Amygdala (tissue), 56 donors: ENCODE measurements at regions not wholly inside any gene's neighbourhood (a gene's known extent, or its start where the extent isn't known, plus 50 kb on each side); places are given as distances from the start of the nearest gene placed in this dataset.

Source experiments
- DNase-seq, 56 donors: peaks; one replicate each; lab custom pipeline; 2025; lab: John Stamatoyannopoulos, UW

GRCh38 chr7:54701982-54702381, 57.0 kb downstream of the SEC61G start:
- no peak for DNase-seq

- no peak for DNase-seq
Measured at GRCh38 chr7:54699715-54700114, 59.3 kb downstream of the SEC61G start.

- no peak for DNase-seq
Measured at GRCh38 chr7:54697659-54698186, 61.3 kb downstream of the SEC61G start.

GRCh38 chr7:54690892-54691291, 68.1 kb downstream of the SEC61G start:
- no peak for DNase-seq

DNA sequence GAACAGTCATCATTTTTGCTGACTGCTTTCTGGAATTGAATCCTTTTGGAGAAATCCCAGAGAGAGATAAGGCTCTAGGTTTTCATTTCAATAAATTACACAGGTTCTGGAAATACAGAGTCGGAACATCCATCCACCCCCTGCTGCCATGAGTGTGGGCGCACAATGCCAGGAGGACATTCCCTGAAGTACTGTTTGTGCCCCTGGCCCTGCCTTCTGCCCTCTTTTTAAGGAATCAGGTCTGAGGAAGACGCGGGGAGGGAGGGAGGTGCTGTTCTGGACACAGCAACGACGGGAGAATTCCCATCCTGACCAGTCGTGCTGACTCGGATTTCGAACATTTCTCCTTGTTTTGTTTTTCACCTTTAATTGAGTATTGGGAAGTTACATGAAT, 69.0 kb downstream of the SEC61G start:
- DNase-seq = no peak

DNA sequence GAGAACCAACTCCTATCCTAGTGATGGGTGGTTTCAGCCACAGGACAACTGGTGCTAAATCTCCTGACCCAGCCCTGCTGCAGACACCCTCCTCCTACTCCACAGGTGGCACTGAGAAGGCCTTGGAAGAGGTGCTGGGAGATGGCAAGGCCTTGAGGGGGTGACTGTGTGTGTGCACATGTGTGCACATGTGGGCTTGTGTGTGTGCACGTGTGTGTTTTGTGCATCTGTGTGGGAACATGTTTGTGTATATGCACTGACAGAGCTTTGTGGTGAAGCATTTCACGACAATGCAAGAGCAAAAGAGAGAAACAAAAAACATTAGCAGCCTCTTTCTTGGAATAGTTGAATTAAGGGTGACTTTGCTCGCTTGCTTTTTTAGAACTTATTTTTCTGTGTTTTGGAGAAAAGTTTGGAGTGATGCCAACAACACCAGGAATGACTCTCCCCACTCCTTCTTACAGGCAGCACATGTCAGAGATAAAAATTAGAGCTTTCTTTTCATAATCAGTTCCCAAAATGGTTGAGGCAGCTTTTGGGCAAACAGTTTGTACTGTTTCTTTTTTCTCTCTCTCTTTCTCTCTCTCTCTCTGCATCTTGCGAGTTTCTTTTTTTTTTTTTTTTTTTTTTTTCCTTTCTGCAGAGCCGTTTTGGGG, 69.5 kb downstream of the SEC61G start:
- peak in 3 of 56 donors; percentile 1 to 39 (median 12) for DNase-seq

DNA sequence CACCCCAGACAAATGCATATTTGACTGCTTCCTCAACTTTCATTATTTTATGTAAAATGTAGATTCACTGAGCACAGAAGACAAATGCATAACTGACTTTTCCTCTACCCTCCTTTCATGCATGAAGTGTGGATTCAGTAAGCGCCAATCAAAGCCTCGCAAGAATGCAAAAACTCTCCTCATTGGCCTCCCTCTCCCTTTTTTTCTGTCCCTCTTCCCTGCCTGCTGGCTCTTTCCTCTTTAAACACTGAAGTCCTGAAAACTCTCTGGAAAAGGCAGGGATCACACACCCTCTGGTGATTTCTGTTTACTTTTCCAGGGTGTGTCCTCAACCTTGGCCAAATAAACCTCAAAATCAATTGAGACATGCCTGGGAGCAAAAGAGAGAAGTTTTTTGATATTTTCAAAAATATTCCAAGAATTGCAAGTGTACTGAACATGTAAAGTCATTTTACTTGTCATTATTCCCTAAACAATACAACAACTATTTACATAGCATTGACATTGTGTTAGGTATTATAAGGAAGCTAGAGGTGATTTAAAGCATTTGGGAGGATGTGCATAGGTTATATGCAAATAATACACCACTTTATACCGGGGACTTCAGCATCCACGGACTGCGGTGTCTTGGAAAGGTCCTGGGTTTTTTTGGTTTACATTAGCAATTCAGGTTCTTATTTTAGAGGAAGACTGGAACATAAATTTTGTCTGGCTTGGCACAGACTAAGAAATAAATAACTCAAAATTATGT, 71.4 kb downstream of the SEC61G start:
- no peak for DNase-seq

DNA sequence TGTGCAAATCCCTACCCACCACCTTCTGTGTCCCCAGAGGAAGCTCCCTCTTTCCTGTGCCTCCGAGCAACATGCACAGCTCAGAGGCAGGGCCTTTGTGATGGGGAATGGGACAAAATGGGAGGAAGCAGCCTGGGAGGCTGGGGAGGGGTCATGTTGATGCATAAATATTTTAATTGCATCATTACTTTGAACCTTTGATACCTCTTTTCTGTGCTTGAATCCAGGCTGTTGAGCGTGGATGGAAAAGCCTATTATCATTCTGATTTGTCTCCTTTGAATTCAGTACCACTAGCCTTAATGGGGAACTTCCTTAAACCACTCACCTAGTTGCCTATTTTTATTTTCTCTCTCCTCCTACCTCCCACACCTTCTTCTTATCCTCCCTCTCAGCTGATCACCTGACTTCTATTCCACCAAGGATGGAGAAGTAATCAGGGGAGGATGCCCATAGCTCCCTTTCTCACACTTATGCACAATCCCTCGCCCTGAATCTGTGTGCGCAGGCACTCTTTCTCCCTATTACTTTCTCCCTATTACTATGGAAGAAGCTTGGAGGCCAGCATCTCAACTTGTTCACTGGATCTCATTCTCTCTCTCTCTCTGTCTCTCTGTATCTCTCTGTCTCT, 78.5 kb downstream of the SEC61G start:
- DNase-seq = no peak

- no peak for DNase-seq
Measured at GRCh38 chr7:54679490-54679817, 79.6 kb downstream of the SEC61G start.

DNA sequence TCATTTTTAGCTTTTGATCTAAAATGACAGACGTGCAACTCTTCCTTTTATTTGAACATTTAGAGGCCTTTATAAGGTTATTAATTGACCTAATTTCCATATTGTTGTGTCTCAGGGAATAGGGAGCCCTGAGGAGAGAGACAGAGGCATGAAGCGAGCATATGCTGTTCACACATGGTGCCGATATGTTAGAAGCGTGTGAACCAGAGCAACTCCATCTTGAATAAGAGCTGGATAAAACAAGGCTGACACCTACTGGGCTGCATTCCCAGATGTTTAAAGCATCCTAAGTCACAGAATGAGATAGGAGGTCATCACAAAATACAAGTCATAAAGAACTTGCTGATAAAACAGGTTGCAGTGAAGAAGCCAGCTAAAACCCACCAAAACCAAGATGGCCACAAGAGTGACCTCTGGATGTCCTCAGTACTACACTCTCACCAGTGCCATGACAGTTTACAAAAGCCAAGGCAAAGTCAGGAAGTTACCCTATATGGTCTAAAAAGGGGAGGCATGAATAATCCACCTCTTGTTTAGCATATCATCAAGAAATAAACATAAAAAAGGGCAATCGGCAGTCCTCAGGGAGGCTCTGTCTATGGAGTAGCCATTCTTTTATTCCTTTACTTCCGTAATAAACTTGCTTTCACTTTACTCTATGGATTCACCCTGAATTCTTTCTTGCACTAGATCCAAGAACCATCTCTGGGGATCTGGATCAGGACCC, 80.1 kb downstream of the SEC61G start:
- no peak for DNase-seq

GRCh38 chr7:54674891-54675290, 84.1 kb downstream of the SEC61G start:
- no peak for DNase-seq

DNA sequence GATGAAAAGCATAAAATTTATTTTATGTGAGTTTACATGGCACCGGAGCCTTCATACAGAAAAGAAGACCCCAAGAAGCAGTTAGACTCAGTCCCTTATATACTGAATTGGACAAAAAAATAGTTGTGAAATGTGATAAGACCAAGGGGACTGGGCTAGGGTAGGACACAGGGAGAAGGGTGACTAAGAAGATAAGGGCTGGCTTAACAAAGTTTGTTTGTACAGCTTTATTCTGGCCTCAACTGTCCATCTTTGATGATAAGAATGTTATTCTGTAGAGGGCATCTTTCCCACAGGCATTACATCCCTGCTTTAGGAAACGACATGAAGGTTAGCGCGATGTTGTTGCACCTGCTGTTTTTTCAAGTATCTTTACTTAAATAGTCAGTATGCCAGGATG, 86.5 kb downstream of the SEC61G start:
- no peak for DNase-seq

- DNase-seq = peak in 50 of 56 donors; percentile 10 to 78 (median 46)
Measured at GRCh38 chr7:54664235-54665228, 94.5 kb downstream of the SEC61G start.

GRCh38 chr7:54663603-54664234, 95.3 kb downstream of the SEC61G start:
- DNase-seq = peak in 3 of 56 donors; percentile 12 to 34 (median 30)

DNA sequence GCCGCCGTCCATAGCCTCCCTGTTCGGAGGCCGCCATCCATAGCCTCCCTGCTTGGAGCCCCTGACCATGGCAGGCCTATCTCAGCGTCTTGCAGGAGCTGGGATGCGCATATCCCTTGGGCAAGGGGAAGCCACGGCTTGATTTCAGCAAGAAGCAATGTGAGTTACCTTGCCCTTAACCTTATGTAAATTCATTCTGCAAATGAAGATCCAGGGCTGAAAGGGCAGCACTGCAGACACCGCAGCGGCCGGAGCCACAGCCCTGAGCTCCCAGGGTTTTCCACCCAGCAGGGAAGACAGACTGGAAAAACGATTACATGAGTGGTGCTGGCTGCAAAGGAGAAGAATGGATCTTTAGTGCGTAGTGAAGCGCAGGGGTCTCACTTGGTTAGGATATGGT, 95.8 kb downstream of the SEC61G start:
- no peak for DNase-seq

DNA sequence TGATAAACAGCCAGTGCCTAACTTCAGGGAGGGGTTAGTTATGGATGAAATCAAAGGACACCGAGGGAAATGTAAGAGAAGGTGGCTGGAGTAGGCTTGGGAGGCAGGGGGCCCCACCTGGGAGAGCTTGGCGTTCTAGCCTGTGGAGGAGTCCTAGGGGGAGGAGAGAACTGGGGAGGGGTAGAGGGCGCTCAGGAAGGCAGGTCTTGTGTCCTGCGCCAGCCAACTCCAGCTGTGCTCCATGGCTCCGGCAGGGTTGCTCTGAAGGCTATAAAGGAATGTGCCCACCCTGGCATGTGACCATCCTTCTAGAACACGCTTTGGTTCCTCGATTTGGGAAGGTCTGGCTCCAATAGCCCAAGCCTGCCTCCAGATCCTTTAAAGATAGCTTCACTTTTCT, 96.3 kb downstream of the SEC61G start:
- no peak for DNase-seq

DNA sequence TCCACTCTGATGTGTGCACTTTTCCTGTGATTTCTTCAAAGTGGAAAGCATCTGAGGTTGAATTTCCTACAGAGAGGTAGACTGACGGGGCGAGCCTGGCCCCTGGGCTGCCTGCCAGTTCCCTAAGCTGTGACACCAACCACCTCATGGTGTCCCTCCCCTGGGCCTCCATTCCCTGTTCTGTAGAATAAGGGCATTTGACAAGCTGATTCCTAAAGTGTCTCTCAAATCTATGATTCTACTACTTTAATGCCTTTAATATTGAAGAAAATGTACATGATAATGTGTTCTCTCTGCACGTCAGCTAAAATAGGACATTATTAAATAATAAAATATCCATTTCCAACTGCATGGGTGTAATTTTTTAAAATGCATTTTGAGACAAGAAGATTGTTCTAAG, 105.1 kb downstream of the SEC61G start:
- no peak for DNase-seq

- no peak for DNase-seq
Measured at GRCh38 chr7:54643064-54643463, 100.9 kb downstream of the VSTM2A start.

DNA sequence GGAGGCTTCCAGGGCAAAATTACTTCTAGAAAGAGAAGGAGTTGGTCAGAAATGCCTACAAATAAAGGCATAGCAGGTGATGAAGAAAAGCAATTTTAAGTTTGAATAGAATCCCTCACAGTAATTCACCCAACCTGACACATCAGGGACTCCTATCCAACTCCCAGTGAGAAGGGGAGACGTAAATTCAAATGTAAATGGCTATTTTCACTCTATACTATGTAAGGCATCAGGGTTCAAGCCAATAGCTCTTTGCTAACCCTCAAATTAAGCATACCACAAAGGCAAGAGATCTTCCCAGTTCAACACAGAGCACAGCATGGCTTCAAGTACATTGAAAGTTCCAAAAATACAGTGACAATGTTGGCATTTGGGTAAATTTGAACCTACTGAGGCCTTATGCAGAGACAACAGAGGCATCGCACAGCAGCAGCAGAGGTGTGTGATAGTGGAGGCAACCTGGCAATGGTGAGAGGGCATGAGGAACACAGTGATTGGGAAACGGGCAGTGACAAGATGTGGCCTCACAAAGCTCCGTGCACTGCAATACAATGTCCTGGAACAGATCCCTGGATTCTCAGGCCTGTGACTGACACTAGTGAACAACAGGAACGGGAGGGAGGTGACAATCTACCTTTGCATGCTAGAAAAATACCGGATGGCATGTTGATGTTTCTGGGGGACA, 95.7 kb downstream of the VSTM2A start:
- DNase-seq = no peak
